Nephron progenitor cell (in vitro differentiated cells): ENCODE measurements at regions not wholly inside any gene's neighbourhood (a gene's known extent, or its start where the extent isn't known, plus 50 kb on each side); places are given as distances from the start of the nearest gene placed in this dataset.

Experiments
- DNase-seq: peaks from one replicate; pipeline ENCODE4 v3.0.0; 2021
- H3K27ac Mint-ChIP-seq: 2 replicates; pipeline ENCODE4 v1.8.0; 2021; ENCODE audit warnings: mild to moderate bottlenecking, moderate library complexity, mixed read lengths
- H3K27me3 Mint-ChIP-seq: 2 replicates; pipeline ENCODE4 v1.8.0; 2021; ENCODE audit warnings: mild to moderate bottlenecking, low read depth, mixed read lengths; ENCODE audit not compliant: poor library complexity
- H3K36me3 Mint-ChIP-seq: 2 replicates; pipeline ENCODE4 v1.8.0; 2021; ENCODE audit warnings: low read depth, mixed read lengths
- H3K4me1 Mint-ChIP-seq: 2 replicates; pipeline ENCODE4 v1.8.0; 2021; ENCODE audit warnings: mixed read lengths
- H3K4me3 Mint-ChIP-seq: 2 replicates; pipeline ENCODE4 v1.8.0; 2021; ENCODE audit warnings: mild to moderate bottlenecking, moderate library complexity, mixed read lengths
- H3K9me3 Mint-ChIP-seq: 2 replicates; pipeline ENCODE4 v1.8.0; 2021; ENCODE audit warnings: mild to moderate bottlenecking, moderate library complexity, mixed read lengths
- CTCF ChIP-seq: fragments of 200-600 bp; sonication (generic); IDR thresholded peaks from 2 replicates; pipeline ENCODE4 v1.5.0; 2021; ENCODE audit warnings: antibody characterized with exemption

GRCh38 chr2:164234074-164234473 lies 387.2 kb downstream of the GRB14 start:
- no peak for TF ChIP-seq CTCF
- Mint-ChIP-seq H3K27ac (no peak overlapping the region), H3K36me3 (no peaks in the 10 kb centered on the region), H3K4me1 (no peaks in the 10 kb centered on the region), H3K27me3 (no peaks in the 10 kb centered on the region), H3K4me3 (no peak overlapping the region), H3K9me3 (no peaks in the 10 kb centered on the region)
- DNase-seq: no peak

DNA sequence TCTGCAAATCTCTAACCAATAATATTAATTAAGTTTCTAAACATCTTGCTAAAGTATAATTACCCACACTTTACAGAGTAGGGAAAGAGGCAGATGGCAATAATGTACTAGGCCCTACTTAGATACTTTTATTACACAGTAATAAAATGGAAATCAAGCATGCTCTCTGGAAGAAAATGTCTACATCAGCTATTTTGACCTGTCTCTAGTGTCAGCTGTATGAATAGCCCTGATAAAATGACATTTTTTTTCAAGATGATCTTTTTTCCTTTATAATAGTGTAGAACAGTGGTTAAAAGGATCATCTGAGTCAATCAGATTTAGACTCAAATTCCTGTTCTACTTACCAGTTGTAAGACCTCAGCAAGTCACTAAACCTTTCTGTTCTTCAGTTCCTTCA lies 397.3 kb downstream of the GRB14 start:
- Mint-ChIP-seq H3K9me3 (no peaks in the 10 kb centered on the region), H3K4me3 (no peak overlapping the region), H3K27ac (no peak overlapping the region), H3K4me1 (no peaks in the 10 kb centered on the region), H3K27me3 (peaks cover 3% of the 10 kb centered on the region), H3K36me3 (no peaks in the 10 kb centered on the region)
- TF ChIP-seq CTCF: no peak
- DNase-seq: no peak

- Mint-ChIP-seq H3K4me1 (no peaks in the 10 kb centered on the region), H3K4me3 (no peak overlapping the region), H3K36me3 (no peaks in the 10 kb centered on the region), H3K27ac (no peak overlapping the region), H3K27me3 (peaks cover 3% of the 10 kb centered on the region), H3K9me3 (no peaks in the 10 kb centered on the region)
- no peak for DNase-seq
- no peak for TF ChIP-seq CTCF
Measured at GRCh38 chr2:164221473-164221872, 399.8 kb downstream of the GRB14 start.

GRCh38 chr2:164220265-164220664 lies 401.0 kb downstream of the GRB14 start:
- Mint-ChIP-seq H3K9me3 (no peaks in the 10 kb centered on the region), H3K27ac (no peak overlapping the region), H3K4me3 (no peak overlapping the region), H3K4me1 (no peaks in the 10 kb centered on the region), H3K36me3 (no peaks in the 10 kb centered on the region), H3K27me3 (peaks cover 9% of the 10 kb centered on the region)
- DNase-seq: no peak
- TF ChIP-seq CTCF: no peak

DNA sequence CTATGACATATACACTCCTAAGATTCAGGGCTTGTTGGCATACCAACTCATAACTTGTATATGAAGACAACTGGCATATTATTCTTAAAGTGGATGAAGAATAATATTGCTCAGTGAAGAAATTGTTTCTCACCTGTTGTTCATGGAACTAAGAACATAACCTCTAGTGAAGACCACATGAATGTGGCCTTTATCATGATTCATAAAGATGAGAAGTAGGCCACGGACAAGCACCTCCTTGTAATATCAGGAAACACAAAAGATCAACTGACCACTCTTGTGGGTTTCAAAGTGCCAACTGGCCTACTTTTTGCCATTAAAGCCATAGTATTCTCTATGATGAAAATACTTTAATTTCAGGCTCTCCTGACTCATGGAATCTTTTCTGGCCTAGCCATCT lies 407.4 kb downstream of the GRB14 start:
- DNase-seq: no peak
- Mint-ChIP-seq H3K27ac (no peak overlapping the region), H3K9me3 (no peaks in the 10 kb centered on the region), H3K4me3 (no peak overlapping the region), H3K27me3 (peaks cover 5% of the 10 kb centered on the region), H3K36me3 (no peaks in the 10 kb centered on the region), H3K4me1 (no peaks in the 10 kb centered on the region)
- no peak for TF ChIP-seq CTCF

DNA sequence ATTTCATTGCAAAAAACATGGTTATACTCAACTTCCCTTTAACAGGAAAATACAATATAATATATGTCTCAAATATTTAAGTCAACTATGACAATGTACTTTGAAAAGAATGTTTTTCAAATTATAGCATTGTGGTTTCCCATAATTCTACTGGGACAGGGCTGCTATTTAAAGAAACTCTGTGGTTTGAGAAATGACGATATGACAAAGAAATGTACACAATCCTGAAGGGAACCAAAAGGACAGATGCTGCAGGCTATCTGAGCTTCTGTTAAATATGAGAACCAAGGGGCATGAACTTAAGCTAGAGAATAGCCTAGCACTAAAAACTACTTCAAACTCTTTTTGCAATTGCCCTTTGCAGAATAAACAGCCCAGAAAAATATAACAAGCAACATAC lies 415.9 kb downstream of the GRB14 start:
- DNase-seq: no peak
- Mint-ChIP-seq H3K27ac (no peak overlapping the region), H3K4me3 (no peak overlapping the region), H3K27me3 (no peaks in the 10 kb centered on the region), H3K36me3 (no peaks in the 10 kb centered on the region), H3K9me3 (no peaks in the 10 kb centered on the region), H3K4me1 (no peaks in the 10 kb centered on the region)
- TF ChIP-seq CTCF: no peak
